GM21390 (cell line): ENCODE measurements at regions not wholly inside any gene's neighbourhood (a gene's known extent, or its start where the extent isn't known, plus 50 kb on each side); places are given as distances from the start of the nearest gene placed in this dataset.

Experiments used
- ATAC-seq: cut with Tn5 transposase; IDR thresholded peaks from one replicate; pipeline ENCODE4 v1.9.1; 2021; ENCODE audit not compliant: unreplicated experiment

DNA sequence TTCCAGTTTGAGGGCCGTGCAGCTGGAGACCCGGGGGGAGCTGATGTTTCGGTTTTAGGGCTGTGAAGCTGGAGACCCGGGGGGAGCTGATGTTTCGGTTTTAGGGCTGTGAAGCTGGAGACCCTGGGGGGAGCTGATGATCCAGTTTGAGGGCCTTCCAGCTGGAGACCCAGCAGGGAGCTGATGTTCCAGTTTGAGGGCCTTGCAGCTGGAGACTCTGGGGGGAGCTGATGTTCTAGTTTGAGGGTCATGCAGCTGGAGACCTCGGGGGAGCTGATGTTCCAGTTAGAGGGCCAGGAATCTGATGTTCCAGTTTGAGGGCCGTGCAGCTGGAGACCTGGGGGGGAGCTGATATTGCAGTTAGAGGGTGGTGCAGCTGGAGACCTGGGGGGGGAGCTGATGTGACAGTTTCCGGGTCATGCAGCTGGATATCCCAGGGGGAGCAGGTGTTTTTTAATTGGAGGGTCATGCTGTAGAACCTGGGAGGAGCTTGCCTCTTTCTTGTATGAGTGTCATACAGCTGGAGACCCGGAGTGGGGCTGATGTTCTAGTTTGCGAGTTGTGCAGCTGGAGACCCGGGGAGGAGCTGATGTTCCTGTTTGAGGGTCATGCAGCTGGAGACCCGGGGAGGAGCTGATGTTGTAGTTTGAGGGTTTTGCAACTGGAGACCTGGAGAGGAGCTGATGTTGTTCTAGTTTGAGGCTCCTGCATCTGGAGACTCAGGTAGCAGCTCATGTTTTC, 153.2 kb downstream of the RTP5 start:
- no peak for ATAC-seq

DNA sequence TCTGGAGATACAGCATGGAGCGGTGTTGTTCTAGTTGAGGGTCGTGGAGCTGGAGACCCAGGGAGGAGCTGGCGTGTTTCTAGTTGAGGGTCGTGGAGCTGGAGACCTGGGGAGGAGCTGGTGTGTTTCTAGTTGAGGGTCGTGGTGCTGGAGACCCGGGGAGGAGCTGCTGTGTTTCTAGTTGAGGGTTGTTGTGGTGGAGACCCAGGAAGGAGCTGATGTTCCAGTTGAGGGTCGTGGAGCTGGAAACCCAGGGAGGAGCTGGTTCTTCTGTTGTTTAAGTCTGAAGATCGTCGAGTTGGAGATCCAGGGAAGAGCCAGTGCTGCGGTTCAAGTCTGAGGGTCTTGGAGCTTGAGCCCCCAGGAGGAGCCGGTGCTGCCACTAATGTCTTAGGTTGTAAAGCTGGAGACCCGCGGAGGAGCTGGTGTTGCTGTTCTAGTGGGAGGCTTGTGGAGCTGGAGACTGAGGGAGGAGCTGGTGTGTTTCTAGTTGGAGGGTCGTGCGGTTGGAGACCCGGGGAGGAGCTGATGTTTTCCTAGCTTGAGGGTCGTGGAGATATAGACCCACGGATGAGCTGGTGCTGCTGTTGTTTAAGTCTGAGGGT, 155.3 kb downstream of the RTP5 start:
- no peak for ATAC-seq

DNA sequence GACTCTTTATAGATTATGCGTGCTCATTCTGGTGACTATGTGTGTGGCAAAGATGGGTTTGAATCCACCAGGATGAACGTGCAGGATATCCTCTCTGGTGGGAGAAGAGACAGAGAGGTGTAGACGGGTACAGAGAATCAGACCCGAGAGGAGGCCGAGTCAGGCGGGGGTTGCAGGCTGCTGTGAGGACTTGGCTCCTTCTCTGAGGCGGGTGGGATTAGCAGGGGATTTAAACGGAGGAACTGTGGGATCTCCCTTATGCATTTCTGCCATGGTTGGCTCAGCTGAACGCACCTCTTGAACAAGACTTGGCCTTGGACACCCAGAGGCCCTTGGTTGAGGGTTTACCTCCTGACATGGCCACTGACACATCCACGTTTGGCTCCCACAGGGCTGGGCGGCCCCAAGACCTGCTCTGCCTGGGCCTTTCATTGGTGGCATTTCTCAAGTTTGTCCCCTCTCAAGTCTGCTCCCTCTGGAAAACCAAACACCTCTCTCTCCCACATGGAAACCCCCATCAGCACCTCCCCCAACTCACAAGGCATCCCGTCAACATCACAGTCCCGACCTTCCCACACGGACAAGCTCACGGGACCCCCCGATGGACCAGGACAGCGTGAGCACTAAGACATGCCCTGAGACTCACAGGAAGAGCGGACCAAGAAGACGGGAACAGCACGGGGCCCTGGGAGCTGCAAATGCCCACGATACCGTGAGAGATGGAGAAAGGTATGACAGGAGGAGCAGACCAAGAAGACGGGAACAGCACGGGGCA, 158.3 kb downstream of the RTP5 start:
- ATAC-seq = no peak

DNA sequence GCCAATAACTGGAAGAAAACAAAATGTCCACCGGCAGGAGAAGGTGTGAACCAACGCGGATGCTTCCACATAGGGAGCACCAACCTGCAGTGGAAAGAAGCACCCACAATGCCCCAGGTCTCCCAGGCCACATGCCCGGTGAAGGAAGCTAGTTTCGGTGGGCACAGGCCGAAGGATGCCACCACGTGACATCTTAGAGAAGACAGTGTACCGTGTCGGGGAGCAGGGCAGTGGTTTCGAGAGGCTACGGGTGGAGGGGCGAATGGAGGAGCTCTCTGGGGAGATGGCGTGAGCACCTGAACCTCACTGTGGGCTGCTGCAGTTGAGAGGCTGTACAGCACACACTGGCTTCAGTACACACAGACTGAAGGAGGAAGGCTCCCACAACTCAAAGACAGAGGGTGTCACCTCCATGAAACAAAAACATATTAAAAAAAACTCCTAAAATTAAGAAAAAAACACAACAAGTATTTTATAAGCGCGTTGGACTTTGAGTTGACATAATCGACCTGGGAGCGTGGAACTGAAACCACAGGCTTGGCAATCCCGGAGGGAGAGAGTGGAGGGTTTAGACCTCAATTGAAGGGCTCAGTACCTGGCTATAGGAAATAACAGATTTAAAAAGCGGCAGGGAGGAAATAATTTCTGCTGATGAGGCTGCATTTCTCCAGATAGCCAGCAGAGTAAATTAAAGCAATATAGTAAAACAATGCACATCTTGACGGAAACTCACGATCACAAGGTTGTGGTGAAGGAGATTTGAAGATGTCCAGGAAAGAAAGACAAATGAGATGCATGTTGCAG, 160.1 kb downstream of the RTP5 start:
- ATAC-seq = no peak

- ATAC-seq = no peak
Observed at GRCh38 chr2:242030226-242030575, 160.7 kb downstream of the RTP5 start.

GRCh38 chr2:242030858-242031257, 161.3 kb downstream of the RTP5 start:
- no peak for ATAC-seq

- ATAC-seq = no peak
Observed at GRCh38 chr2:242031481-242032019, 162.0 kb downstream of the RTP5 start.

DNA sequence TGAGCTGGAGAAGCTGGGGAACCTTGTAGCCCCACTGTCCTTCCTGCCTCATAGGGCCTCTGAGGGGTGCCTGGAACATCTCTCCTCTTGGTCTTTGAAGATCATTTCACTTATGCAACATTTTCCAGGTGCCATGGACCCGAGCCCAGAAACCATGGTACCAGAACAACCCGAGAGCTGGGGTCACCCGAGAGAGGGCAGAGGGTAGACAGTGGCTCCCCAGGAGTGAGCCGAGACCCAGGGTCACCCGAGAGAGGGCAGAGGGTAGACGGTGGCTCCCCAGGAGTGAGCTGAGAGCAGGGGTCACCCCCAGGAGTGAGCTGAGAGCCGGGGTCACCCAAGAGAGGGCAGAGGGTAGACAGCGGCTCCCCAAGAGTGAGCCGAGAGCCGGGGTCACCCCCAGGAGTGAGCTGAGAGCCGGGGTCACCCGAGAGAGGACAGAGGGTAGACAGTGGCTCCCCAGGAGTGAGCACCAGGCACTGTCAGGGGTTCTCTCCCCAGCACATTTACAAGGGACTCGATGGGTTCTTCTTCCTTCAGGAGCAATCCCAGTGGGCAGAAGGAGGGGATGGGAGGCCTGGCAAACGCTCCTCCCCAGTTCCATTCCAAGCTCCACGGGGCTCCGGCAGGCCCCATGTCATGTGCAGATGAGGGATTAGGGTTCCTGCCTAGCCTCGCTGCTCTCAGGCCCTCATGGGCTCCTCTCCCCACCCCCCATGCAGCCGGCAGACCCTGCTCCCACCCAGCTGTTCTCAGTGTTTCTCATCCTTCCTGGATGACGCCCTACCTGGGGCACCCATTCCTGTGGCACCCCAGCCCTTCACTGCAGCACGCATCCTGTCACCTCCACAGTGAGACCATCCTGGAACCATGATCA, 163.5 kb downstream of the RTP5 start:
- no peak for ATAC-seq

GRCh38 chr2:242034138-242034537, 164.6 kb downstream of the RTP5 start:
- no peak for ATAC-seq

- ATAC-seq = no peak
Observed at GRCh38 chr2:242034996-242035814, 165.7 kb downstream of the RTP5 start.

GRCh38 chr2:242035858-242036652, 166.5 kb downstream of the RTP5 start:
- no peak for ATAC-seq

DNA sequence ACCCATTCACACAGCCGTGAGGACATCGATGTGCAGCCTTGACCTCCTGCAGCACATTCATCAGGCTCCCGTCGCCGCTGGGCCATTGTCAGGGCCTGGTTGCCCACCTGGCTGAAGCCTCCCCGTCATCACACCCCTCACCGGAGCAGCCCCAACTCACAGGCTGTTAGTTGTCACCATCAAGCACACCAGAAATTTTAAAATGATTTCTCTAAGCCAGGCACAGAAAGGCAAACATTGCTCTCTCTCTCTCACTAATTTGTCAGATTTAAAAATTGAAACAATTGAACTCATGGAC, 167.1 kb downstream of the RTP5 start:
- ATAC-seq = no peak

- no peak for ATAC-seq
Observed at GRCh38 chr2:242038166-242038927, 168.8 kb downstream of the RTP5 start.

GRCh38 chr2:242038928-242039341, 169.4 kb downstream of the RTP5 start:
- ATAC-seq = no peak

- ATAC-seq = no peak
Observed at GRCh38 chr2:242040303-242040655, 170.8 kb downstream of the RTP5 start.

DNA sequence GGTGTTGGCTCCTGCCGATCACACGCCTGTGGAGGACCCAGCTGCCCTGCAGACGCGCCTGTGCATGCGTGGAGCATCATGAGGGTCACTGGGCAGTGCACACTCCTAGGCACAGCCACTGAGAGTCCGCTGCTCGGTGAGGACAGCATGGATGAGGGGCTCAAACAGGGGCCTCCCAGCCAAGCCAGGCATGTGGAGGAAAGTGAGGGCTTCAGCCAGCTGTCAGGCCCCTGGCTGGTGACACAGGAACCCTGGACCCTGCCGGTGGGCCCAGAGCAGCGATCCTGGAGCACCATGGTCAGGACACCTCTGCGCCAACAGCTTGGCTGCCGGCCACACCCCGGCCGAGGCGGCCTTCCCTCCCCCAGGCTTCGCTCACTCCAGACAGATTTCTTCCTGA, 171.2 kb downstream of the RTP5 start:
- no peak for ATAC-seq

GRCh38 chr2:242041816-242042215, 172.3 kb downstream of the RTP5 start:
- ATAC-seq = no peak
